HG03520 (cell line): ENCODE measurements at regions not wholly inside any gene's neighbourhood (a gene's known extent, or its start where the extent isn't known, plus 50 kb on each side); places are given as distances from the start of the nearest gene placed in this dataset.

Experiments
- ATAC-seq: cut with Tn5 transposase; IDR thresholded peaks from one replicate; pipeline ENCODE4 v1.9.1; 2021; ENCODE audit warnings: mild to moderate bottlenecking, moderate library complexity; ENCODE audit not compliant: unreplicated experiment

- no peak for ATAC-seq
Observed at GRCh38 chr4:36921476-36922216, 322.9 kb upstream of the NWD2 start.

GRCh38 chr4:36930562-36931111 lies 313.9 kb upstream of the NWD2 start:
- ATAC-seq, result no peak

GRCh38 chr4:36944232-36944631 lies 300.3 kb upstream of the NWD2 start:
- no peak for ATAC-seq

- no peak for ATAC-seq
Observed at GRCh38 chr4:36961420-36961819, 283.1 kb upstream of the NWD2 start.

- no peak for ATAC-seq
Observed at GRCh38 chr4:36966756-36967460, 277.6 kb upstream of the NWD2 start.

GRCh38 chr4:36979533-36979932 lies 265.0 kb upstream of the NWD2 start:
- no peak for ATAC-seq

GRCh38 chr4:36990128-36990872 lies 254.2 kb upstream of the NWD2 start:
- ATAC-seq, result peak; percentile 88

- ATAC-seq, result peak; percentile 86
Observed at GRCh38 chr4:36997727-36998126, 246.8 kb upstream of the NWD2 start.

- no peak for ATAC-seq
Observed at GRCh38 chr4:37000281-37000680, 244.3 kb upstream of the NWD2 start.

GRCh38 chr4:37001688-37002436 lies 242.7 kb upstream of the NWD2 start:
- ATAC-seq, result no peak

GRCh38 chr4:37002625-37003024 lies 241.9 kb upstream of the NWD2 start:
- no peak for ATAC-seq

GRCh38 chr4:37008199-37008598 lies 236.3 kb upstream of the NWD2 start:
- no peak for ATAC-seq

GRCh38 chr4:37014584-37014983 lies 230.0 kb upstream of the NWD2 start:
- no peak for ATAC-seq

GRCh38 chr4:37015391-37015790 lies 229.2 kb upstream of the NWD2 start:
- ATAC-seq, result no peak

- no peak for ATAC-seq
Observed at GRCh38 chr4:37023504-37023903, 221.0 kb upstream of the NWD2 start.

GRCh38 chr4:37023996-37024395 lies 220.5 kb upstream of the NWD2 start:
- no peak for ATAC-seq

- ATAC-seq, result no peak
Observed at GRCh38 chr4:37040816-37041215, 203.7 kb upstream of the NWD2 start.

GRCh38 chr4:37043342-37043741 lies 201.2 kb upstream of the NWD2 start:
- no peak for ATAC-seq

- no peak for ATAC-seq
Observed at GRCh38 chr4:37051111-37051510, 193.4 kb upstream of the NWD2 start.

GRCh38 chr4:37051866-37052265 lies 192.7 kb upstream of the NWD2 start:
- ATAC-seq, result no peak
